ENCODE measurements at regions not wholly inside any gene's neighbourhood (a gene's known extent, or its start where the extent isn't known, plus 50 kb on each side); places are given as distances from the start of the nearest gene placed in this dataset.

DNA sequence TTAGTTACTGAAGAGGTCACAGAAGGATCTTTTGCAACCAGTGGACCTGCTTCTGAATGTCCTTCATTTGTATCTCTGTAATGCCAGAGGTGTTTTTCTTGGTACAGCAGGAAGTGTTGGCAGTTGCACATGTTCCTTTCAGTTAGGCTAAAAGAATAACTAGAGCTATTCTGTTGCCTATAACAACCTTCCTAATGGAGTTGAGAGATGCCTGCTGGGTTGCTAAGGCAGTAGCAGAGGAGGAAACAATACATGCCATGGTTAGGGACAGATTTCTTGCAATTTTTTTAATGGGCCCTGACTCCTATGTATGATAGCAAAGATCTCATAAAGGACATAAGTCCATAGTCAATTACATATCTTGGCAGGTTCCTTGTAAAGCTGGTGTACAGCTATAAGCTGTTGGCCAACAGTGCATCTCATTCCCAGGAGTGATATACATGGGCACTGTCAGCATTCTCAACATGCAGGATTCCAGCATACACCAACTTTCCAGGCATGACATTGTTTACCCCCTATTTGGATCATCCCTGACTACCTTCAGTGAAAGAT, 556.6 kb downstream of the CCER1 start:
- Mint-ChIP-seq H3K9me3 (peaks cover 0 to 13% (median 3%) of the 10 kb centered on the region in 7 donors), H3K4me1 (no peaks in the 10 kb centered on the region), H3K36me3 (no peaks in the 10 kb centered on the region), H3K27me3 (no peaks in the 10 kb centered on the region), H3K4me3 (no peak overlapping the region), H3K27ac (no peak overlapping the region)
- no peak for DNase-seq
- Histone ChIP-seq H3K4me1 (ENCODE audit: control insufficient read depth, insufficient read depth, low read length, poor library complexity, severe bottlenecking) (no peaks in the 10 kb centered on the region), H3K4me3 (ENCODE audit: low read depth, low read length) (no peak overlapping the region), H3K36me3 (ENCODE audit: control insufficient read depth, insufficient read depth, low read length) (no peaks in the 10 kb centered on the region), H3K27ac (ENCODE audit: insufficient read depth, low read length, poor library complexity, severe bottlenecking) (no peak overlapping the region), H3K27me3 (ENCODE audit: control insufficient read depth, insufficient read depth, low read length) (no peaks in the 10 kb centered on the region), H3K9me3 (ENCODE audit: control insufficient read depth in 2 of 2, low read length in 2 of 2) (peaks cover 7 to 13% of the 10 kb centered on the region in 2 experiments)
- ATAC-seq (ENCODE audit: low read depth in 2 of 2): no peak

DNA sequence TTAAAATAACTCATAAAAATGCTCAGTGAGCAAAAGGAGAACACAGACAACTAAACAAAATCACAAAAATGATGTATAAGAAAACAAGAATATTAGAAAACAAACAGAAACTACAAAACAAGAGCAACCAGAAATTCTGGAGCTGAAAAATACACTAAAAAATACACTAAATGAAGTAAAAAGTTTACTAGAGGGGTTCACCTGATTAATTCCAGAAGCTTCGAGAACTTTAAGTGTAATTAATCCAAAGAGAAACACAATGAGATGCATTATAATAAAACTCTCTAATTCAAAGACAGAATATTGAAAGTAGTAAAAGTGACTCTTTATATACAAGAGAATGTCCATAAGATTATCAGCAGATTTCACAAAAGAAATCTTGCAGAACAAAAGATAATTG, 558.4 kb downstream of the CCER1 start:
- Histone ChIP-seq H3K36me3 (ENCODE audit: control insufficient read depth, insufficient read depth, low read length) (no peaks in the 10 kb centered on the region), H3K4me1 (ENCODE audit: control insufficient read depth, insufficient read depth, low read length, poor library complexity, severe bottlenecking) (no peaks in the 10 kb centered on the region), H3K27ac (ENCODE audit: insufficient read depth, low read length, poor library complexity, severe bottlenecking) (no peak overlapping the region), H3K27me3 (ENCODE audit: control insufficient read depth, insufficient read depth, low read length) (no peaks in the 10 kb centered on the region), H3K4me3 (ENCODE audit: low read depth, low read length) (no peak overlapping the region), H3K9me3 (ENCODE audit: control insufficient read depth in 2 of 2, low read length in 2 of 2) (peaks cover 7 to 13% of the 10 kb centered on the region in 2 experiments)
- Mint-ChIP-seq H3K27me3 (no peaks in the 10 kb centered on the region), H3K4me1 (no peaks in the 10 kb centered on the region), H3K27ac (no peak overlapping the region), H3K36me3 (no peaks in the 10 kb centered on the region), H3K9me3 (peaks cover 2 to 14% (median 3%) of the 10 kb centered on the region in 7 donors), H3K4me3 (no peak overlapping the region)
- DNase-seq (no peak), ATAC-seq (ENCODE audit: low read depth in 2 of 2) (no peak)

DNA sequence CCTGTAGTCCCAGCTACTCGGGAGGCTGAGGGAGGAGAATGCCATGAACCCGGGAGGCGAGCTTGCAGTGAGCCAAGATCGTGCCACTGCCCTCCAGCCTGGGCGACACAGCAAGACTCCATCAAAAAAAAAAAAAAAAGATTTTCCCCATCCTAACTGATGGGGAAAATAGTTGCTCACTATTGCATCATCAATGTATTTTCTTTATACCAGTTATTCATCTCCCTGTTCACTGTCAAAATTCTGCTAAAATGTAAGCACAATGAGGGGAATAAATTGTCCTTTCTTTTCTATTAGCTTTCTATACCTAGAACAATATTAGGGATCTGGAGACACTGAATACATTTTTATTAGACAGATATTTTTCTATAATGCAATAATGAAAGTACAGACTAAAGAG, 561.3 kb downstream of the CCER1 start:
- DNase-seq (no peak), ATAC-seq (ENCODE audit: low read depth in 2 of 2) (no peak)
- Mint-ChIP-seq H3K36me3 (no peaks in the 10 kb centered on the region), H3K4me3 (no peak overlapping the region), H3K27me3 (no peaks in the 10 kb centered on the region), H3K27ac (no peak overlapping the region), H3K9me3 (peaks cover 1 to 18% (median 5%) of the 10 kb centered on the region in 7 donors), H3K4me1 (no peaks in the 10 kb centered on the region)
- Histone ChIP-seq H3K4me1 (ENCODE audit: control insufficient read depth, insufficient read depth, low read length, poor library complexity, severe bottlenecking) (no peaks in the 10 kb centered on the region), H3K27me3 (ENCODE audit: control insufficient read depth, insufficient read depth, low read length) (no peaks in the 10 kb centered on the region), H3K9me3 (ENCODE audit: control insufficient read depth in 2 of 2, low read length in 2 of 2) (peaks cover 7 to 13% of the 10 kb centered on the region in 2 experiments), H3K36me3 (ENCODE audit: control insufficient read depth, insufficient read depth, low read length) (no peaks in the 10 kb centered on the region), H3K4me3 (ENCODE audit: low read depth, low read length) (no peak overlapping the region), H3K27ac (ENCODE audit: insufficient read depth, low read length, poor library complexity, severe bottlenecking) (no peak overlapping the region)

DNA sequence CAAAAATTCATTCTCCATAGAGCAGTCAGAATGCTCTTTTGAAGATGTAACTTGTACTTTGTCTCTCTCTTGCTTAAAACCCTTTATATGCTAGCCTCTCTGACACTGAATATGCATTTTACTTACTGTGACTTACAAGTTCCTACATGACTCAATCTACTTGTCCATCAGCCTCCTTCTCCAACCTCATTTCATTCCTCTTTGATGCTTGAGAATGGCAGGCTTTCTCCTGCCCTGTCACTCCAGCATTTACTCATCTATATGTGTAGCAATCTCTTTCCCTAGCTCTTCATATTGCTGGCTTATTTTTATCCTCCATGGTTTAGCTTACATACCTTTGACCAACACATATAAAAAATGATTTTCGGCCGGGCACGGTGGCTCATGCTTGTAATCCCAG, 561.9 kb downstream of the CCER1 start:
- Histone ChIP-seq H3K9me3 (ENCODE audit: control insufficient read depth in 2 of 2, low read length in 2 of 2) (peaks cover 7 to 13% of the 10 kb centered on the region in 2 experiments), H3K27me3 (ENCODE audit: control insufficient read depth, insufficient read depth, low read length) (no peaks in the 10 kb centered on the region), H3K27ac (ENCODE audit: insufficient read depth, low read length, poor library complexity, severe bottlenecking) (no peak overlapping the region), H3K4me3 (ENCODE audit: low read depth, low read length) (no peak overlapping the region), H3K36me3 (ENCODE audit: control insufficient read depth, insufficient read depth, low read length) (no peaks in the 10 kb centered on the region), H3K4me1 (ENCODE audit: control insufficient read depth, insufficient read depth, low read length, poor library complexity, severe bottlenecking) (no peaks in the 10 kb centered on the region)
- Mint-ChIP-seq H3K27me3 (no peaks in the 10 kb centered on the region), H3K4me3 (no peak overlapping the region), H3K36me3 (no peaks in the 10 kb centered on the region), H3K4me1 (no peaks in the 10 kb centered on the region), H3K9me3 (peaks cover 1 to 19% (median 6%) of the 10 kb centered on the region in 7 donors), H3K27ac (no peak overlapping the region)
- ATAC-seq (ENCODE audit: low read depth in 2 of 2) (no peak), DNase-seq (no peak)

DNA sequence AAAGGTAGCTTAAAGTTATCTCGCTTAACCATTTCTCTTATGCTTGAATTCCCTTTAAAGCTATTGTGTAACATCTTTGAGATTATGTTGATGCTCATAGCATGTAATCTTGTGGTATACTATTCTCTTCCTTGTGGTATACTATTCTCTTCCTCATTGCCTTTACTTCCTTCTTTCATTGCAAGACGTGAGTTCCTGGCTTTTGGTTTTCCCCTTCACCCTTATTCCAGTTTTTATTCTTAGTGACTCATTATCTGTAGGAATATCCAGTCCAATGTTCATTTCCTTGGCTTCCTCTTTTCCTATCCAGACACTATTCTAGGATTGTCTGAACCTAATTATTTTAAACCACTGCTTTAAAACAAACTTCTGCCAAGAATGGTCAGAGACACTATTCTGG, 564.0 kb downstream of the CCER1 start:
- H3K36me3 Mint-ChIP-seq: no peaks in the 10 kb centered on the region

DNA sequence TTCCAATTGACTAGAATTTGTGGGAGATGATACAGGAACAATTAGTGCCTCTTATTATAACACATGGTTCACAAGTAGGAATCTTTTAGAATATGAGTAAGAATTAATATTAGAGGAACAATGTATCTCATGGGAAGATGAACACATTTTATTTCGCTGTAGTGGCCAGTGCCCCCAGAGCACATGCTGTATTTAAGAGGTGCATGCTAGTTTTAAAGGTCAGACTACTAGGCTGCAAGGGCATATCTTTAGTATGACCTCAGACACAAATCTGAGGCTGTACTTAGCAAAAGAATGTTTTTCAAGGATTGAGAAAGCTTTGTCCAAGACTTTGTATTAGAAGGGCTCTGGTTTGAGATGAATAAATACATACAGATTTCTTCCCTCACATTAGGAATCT, 586.9 kb downstream of the CCER1 start:
- Mint-ChIP-seq H3K4me3 (no peak overlapping the region), H3K36me3 (no peaks in the 10 kb centered on the region), H3K9me3 (peaks cover 0 to 4% (median 0%) of the 10 kb centered on the region in 7 donors), H3K27me3 (no peaks in the 10 kb centered on the region), H3K27ac (no peak overlapping the region), H3K4me1 (no peaks in the 10 kb centered on the region)
- ATAC-seq (ENCODE audit: low read depth in 2 of 2) (no peak), DNase-seq (no peak)
- Histone ChIP-seq H3K9me3 (ENCODE audit: control insufficient read depth in 2 of 2, low read length in 2 of 2) (no peaks in the 10 kb centered on the region), H3K4me1 (ENCODE audit: control insufficient read depth, insufficient read depth, low read length, poor library complexity, severe bottlenecking) (no peaks in the 10 kb centered on the region), H3K4me3 (ENCODE audit: low read depth, low read length) (no peak overlapping the region), H3K27me3 (ENCODE audit: control insufficient read depth, insufficient read depth, low read length) (no peaks in the 10 kb centered on the region), H3K36me3 (ENCODE audit: control insufficient read depth, insufficient read depth, low read length) (no peaks in the 10 kb centered on the region), H3K27ac (ENCODE audit: insufficient read depth, low read length, poor library complexity, severe bottlenecking) (no peak overlapping the region)

More for the DNA sequence above, 564.0 kb downstream of the CCER1 start:
- Histone ChIP-seq H3K9me3 (ENCODE audit: control insufficient read depth in 2 of 2, low read length in 2 of 2) (peaks cover 0 to 6% of the 10 kb centered on the region in 2 experiments), H3K27ac (ENCODE audit: insufficient read depth, low read length, poor library complexity, severe bottlenecking) (no peak overlapping the region), H3K27me3 (ENCODE audit: control insufficient read depth, insufficient read depth, low read length) (no peaks in the 10 kb centered on the region), H3K4me3 (ENCODE audit: low read depth, low read length) (no peak overlapping the region), H3K36me3 (ENCODE audit: control insufficient read depth, insufficient read depth, low read length) (no peaks in the 10 kb centered on the region), H3K4me1 (ENCODE audit: control insufficient read depth, insufficient read depth, low read length, poor library complexity, severe bottlenecking) (no peaks in the 10 kb centered on the region)
- no peaks in the 10 kb centered on the region for H3K4me1 Mint-ChIP-seq
- H3K27me3 Mint-ChIP-seq: no peaks in the 10 kb centered on the region
- H3K4me3 Mint-ChIP-seq: no peak overlapping the region
- DNase-seq (no peak), ATAC-seq (ENCODE audit: low read depth in 2 of 2) (no peak)
- peaks cover 0 to 25% (median 8%) of the 10 kb centered on the region in 7 donors for H3K9me3 Mint-ChIP-seq
- H3K27ac Mint-ChIP-seq: no peak overlapping the region

DNA sequence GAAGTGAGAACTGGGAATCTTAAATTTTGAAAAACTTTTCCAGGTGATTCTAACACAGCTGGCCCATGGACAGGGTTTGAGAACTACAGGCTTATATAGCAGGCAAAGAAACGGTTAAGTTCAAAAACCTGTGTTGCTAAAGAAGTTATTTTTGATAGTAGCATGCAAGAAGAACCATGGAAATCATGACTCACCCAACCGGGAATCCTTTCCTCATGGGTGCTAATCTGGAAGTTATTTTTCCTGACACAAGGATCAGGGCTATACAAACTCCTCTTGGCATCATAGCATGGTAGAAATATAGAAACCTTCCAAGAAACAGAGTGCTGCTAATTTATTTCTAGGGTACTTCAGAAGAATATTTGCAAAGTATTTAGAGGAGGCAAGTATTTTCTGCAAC, 588.7 kb downstream of the CCER1 start:
- no peaks in the 10 kb centered on the region for H3K4me1 Mint-ChIP-seq
- no peaks in the 10 kb centered on the region for H3K27me3 ChIP-seq (ENCODE audit: control insufficient read depth, insufficient read depth, low read length)
- no peak for DNase-seq
- no peak overlapping the region for H3K4me3 ChIP-seq (ENCODE audit: low read depth, low read length)
- no peaks in the 10 kb centered on the region for H3K36me3 ChIP-seq (ENCODE audit: control insufficient read depth, insufficient read depth, low read length)
- ATAC-seq (ENCODE audit: low read depth in 2 of 2): no peak
- no peaks in the 10 kb centered on the region for H3K4me1 ChIP-seq (ENCODE audit: control insufficient read depth, insufficient read depth, low read length, poor library complexity, severe bottlenecking)
- no peak overlapping the region for H3K4me3 Mint-ChIP-seq
- no peak overlapping the region for H3K27ac Mint-ChIP-seq
- no peaks in the 10 kb centered on the region for H3K9me3 ChIP-seq (ENCODE audit: control insufficient read depth in 2 of 2, low read length in 2 of 2)
- no peaks in the 10 kb centered on the region for H3K27me3 Mint-ChIP-seq
- no peaks in the 10 kb centered on the region for H3K9me3 Mint-ChIP-seq
- H3K36me3 Mint-ChIP-seq: no peaks in the 10 kb centered on the region
- H3K27ac ChIP-seq (ENCODE audit: insufficient read depth, low read length, poor library complexity, severe bottlenecking): no peak overlapping the region

DNA sequence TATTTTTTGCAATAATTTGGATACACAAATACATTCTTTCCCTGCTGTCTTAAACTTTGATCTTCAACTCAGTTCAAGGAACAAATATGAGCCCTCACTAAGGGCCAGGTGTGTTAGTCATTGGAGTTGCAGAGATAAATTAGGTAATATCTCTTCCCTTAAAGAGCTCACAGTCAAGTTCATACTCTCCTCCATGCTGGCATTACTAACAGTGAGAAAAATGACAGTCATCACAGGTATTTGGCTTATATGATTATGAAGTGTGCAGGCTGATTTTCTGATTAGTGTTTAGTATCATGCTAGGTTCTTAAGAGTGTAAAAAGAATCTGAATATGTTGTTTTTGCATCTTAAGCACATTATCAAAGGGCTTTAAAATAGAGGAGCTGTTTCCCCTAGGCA, 594.7 kb downstream of the CCER1 start:
- no peak overlapping the region for H3K4me3 ChIP-seq (ENCODE audit: low read depth, low read length)
- Mint-ChIP-seq H3K4me3 (no peak overlapping the region), H3K27me3 (no peaks in the 10 kb centered on the region), H3K9me3 (peaks cover 0 to 3% (median 0%) of the 10 kb centered on the region in 7 donors), H3K4me1 (no peaks in the 10 kb centered on the region), H3K36me3 (no peaks in the 10 kb centered on the region), H3K27ac (no peak overlapping the region)
- H3K27ac ChIP-seq (ENCODE audit: insufficient read depth, low read length, poor library complexity, severe bottlenecking): no peak overlapping the region
- ATAC-seq (ENCODE audit: low read depth in 2 of 2) (no peak), DNase-seq (no peak)
- H3K36me3 ChIP-seq (ENCODE audit: control insufficient read depth, insufficient read depth, low read length): no peaks in the 10 kb centered on the region
- peaks cover 4% of the 10 kb centered on the region for H3K27me3 ChIP-seq (ENCODE audit: control insufficient read depth, insufficient read depth, low read length)
- no peaks in the 10 kb centered on the region for H3K4me1 ChIP-seq (ENCODE audit: control insufficient read depth, insufficient read depth, low read length, poor library complexity, severe bottlenecking)
- no peaks in the 10 kb centered on the region for H3K9me3 ChIP-seq (ENCODE audit: control insufficient read depth in 2 of 2, low read length in 2 of 2)

Measured in CD4-positive, CD25-positive, alpha-beta regulatory T cell (primary cell).